ENCODE measurements at regions not wholly inside any gene's neighbourhood (a gene's known extent, or its start where the extent isn't known, plus 50 kb on each side); places are given as distances from the start of the nearest gene placed in this dataset.
A peak's percentile ranks its signal among the peaks of the same experiment; 100 is the strongest.

DNA sequence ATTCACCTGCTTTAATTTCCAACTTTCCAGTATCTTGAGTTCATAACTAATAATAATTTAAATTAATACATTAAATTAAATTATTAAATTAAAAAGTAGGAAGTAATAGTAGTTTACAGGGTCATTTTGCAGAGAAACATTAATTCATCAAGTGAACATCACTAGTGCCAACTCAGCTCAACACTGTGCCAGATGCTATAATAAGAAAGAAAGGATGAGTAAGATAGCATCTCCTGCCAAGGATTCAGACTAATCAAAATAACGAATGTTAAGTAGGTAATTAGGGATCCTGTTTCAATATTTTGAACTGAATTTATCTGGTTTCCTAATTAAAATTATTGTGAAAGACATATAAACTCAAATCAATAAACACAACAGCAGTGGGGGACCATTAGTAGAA is 596.7 kb downstream of the SLC6A15 start:
- DNase-seq (ENCODE audit: low read depth in 4 of 4, low spot score in 3 of 4): no peak

DNA sequence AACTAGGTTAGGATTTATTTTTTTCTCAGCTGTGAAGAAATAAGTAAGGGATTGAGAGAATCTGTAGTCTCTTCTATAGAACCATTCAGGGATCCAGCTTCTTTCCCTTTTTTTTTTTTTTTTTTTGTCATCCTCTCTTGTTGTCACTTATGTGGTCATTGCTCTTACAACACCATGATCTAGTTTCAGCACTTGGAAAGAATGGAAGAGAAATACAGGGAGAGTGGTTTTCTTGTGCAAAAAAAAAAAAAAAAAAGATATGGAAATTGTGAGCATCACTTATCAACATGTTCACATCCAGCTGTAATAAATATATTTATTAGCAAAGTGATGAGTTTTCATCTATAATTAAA is 599.3 kb downstream of the SLC6A15 start:
- DNase-seq (ENCODE audit: low read depth in 4 of 4, low spot score in 3 of 4): no peak

DNA sequence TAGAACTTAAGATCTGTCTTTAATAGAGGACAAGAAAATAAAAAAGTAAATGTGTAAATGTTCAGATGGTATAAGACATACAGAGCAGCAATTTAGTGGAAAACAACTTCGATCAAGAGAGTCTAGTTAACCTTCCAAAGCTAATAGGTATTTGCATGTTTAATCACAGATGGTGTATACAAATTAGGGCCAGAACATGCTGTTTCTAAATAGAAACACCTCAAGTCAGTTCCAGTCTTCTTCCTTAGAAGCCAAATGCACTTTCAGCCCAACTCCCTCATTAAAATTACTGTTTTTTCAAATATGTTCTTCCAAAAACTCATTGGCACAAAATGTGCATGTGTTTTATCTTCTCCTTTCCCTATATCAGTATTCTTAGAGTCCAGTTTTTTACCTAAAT is 604.4 kb downstream of the SLC6A15 start:
- no peak for DNase-seq (ENCODE audit: low read depth in 4 of 4, low spot score in 3 of 4)

DNA sequence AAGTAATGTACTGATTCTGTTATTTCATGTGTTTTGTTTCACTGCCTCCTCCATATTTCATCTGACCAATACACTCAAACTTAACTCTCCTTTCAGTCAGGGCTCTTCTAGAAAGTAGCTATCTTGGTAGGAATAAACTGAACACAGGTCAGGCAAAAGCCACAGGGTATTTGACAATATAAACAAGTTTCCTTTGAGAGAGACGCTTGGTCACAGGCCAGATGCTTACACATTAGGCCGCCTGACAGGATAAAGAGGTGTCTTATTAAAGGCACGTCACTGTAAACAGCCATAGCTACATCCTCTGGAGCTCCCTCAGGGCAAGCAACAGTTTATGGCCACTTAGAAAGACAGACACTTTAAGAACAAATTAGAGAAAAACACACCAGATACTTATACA is 607.5 kb downstream of the SLC6A15 start:
- DNase-seq (ENCODE audit: low read depth in 4 of 4, low spot score in 3 of 4): no peak

DNA sequence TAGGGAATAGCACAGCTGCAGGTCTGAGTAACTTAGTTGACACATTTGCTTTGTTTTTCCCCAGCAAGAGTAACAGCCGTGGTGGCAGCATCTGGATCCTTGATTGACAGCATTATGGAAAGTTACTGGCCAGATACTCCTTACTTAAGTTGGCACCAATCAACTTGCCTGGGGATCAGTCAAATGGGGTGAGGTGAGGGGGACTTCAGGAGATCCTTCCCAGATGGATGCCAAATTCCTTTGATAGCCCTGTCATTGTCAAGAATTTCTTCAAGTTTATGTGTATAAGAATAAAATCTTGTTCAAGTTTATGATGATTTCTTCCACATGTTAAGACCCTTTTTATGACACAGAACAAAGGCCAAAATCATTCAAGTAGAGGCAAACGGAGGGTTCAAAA is 618.4 kb downstream of the SLC6A15 start:
- peak in 3 of 4 donors; percentile 3 to 25 (median 6) for DNase-seq (ENCODE audit: low read depth in 4 of 4, low spot score in 3 of 4)

DNA sequence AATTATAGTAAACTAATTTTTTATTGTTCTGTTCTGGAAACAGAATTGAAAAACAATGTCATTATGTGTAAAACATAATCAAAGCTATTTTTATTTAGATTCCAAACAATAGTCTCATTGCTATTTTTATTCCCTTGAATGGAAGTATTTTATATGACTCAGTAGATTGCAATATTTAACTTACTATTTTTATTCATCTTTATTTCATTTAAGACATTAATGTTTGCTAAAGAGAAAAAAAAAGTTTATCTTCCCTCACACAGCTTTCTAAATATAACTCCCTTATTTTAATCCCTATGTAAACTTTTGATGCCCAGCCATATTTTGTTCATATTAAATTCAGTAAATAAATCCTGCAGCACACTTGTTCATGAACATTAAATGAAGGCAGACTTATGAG is 622.4 kb downstream of the SLC6A15 start:
- DNase-seq (ENCODE audit: low read depth in 4 of 4, low spot score in 3 of 4): no peak

DNA sequence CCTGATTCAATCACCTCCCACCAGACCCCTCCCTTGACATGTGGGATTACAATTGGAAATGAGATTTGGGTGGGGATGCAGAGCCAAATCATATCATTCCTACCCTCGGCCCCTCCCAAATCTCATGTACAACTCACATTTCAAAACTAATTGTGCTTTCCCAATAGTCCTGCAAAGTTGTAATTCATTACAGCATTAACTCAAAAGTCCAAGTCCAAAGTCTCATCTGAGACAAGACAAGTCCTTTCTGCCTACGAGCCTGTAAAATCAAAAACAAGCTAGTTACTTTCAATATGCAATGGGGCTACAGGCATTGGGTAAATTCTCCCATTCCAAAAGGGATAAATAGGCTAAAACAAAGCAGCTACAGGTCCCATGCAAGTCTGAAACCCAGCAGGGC is 634.6 kb downstream of the SLC6A15 start:
- no peak for DNase-seq (ENCODE audit: low read depth in 4 of 4, low spot score in 3 of 4)

DNA sequence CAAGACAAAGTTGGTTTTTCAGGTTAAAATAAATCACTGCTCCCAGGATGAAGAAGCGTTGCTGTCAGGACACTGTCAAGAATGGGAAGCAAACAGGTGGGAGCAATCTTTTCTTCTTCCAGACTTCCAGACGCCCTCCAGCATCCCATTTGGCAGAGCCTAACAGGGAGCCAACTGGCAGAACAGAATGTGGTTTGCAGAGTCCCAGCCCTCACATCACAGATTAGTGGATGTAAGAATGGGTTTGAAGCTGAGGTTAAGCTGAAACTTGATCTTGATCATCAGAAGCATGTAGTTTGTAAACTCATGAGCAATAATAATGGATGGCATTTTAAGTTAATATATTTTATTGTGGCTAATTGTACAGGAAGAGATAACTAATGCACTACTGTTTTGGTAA is 636.4 kb downstream of the SLC6A15 start:
- no peak for DNase-seq (ENCODE audit: low read depth in 4 of 4, low spot score in 3 of 4)

DNA sequence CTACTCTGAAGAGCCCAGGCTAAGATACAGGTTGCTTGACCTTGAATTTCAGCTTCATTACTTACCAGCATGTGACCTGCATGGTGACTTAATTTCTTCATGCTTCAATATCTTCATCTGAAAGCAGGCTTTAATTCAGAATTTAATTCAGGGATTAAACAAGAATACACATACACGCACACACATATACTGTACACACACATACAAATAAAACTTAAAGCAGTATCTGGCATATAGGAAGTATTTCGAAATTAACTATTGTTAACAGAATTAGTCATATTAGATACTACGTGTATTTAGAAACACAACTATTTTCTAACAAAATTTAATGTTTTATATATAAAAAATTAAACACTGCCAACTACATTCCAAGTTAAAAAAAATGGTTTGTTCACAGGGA is 640.3 kb downstream of the SLC6A15 start:
- no peak for DNase-seq (ENCODE audit: low read depth in 4 of 4, low spot score in 3 of 4)

DNA sequence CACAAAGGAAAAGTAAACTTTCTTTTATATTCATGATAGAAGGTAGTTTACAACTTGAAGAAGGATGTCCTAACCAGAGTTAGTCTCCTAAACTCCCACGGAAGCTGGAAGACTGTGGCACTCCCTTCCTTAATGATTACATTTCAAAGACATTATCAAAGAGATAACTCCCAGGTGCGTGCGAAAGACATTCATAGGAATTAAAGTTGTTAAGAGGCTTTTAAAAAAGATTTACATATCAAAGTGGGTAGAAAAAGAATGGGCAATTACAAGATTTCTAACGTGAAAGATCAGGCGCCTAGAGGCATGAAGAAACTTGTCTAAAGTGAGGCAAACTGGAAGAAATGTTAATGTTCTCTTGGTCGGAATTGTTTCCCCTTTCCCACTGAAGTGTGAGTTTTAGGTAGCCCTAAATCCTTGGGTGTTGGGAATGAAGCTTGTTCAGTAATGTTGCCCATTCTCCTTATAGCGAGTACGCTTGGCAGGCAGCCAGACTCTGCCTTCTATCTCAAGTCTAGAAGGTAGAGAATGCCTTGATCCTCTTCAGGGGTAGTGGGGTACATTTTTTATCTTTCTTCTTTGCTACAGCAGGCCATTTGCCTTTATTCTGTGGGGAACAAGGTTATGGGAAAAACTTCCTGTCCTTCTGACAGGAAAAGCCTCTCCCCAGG is 642.0 kb downstream of the SLC6A15 start:
- no peak for DNase-seq (ENCODE audit: low read depth in 4 of 4, low spot score in 3 of 4)

DNA sequence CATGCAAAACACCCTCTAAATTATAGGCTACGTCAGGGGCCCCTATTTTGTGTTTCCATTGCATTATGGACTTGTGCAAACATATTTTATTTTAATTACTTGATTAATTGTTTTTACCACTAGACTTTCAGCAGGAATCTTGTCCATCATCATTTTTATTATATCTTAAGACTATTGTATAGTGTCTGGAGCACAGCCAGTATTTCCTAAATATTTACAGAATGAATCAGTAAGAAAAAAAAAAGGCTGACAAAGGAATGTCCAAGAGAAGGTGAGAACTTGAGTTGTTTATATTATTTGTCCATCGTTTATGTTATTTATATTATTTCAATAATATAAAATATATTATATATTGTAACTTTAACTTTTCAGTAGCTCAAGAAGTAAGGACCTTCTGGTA is 664.7 kb downstream of the SLC6A15 start:
- no peak for DNase-seq (ENCODE audit: low read depth in 4 of 4, low spot score in 3 of 4)

DNA sequence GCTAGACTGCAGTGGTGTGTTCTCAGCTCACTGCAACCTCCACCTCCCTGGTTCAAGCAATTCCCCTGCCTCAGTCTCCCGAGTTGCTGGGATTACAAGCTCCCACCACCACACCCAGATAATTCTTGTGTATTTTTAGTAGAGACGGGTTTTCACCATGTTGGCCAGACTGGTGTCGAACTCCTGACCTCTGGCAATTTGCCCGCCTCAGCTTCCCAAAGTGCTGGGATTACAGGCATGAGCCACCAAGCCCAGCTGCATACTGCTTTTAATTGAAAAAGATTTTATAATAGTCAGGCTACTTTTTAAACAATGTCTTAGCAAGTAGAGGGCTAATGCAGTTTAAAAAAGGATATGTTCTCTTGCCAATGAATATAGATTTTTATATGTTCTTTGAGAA is 668.9 kb downstream of the SLC6A15 start:
- no peak for DNase-seq (ENCODE audit: low read depth in 4 of 4, low spot score in 3 of 4)

DNA sequence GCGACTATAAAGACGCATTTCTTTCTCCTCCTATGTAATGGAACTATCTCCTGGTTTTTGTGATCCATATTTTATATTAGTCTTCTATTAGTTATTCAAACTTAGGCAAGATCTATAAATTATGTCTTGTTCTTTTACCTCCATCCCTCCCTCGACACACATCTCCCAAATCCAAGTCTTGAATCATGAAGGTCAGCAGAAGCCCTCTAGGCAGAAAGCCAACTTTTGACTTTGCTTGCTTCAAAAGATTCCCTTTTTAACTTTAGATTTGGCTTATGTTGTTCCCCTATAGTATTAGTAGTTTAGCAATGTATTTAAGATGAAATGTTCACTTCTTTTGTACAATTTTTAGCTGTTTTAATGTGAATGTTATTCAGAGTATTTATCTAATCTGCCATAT is 689.8 kb downstream of the SLC6A15 start:
- DNase-seq (ENCODE audit: low read depth in 4 of 4, low spot score in 3 of 4): no peak

DNA sequence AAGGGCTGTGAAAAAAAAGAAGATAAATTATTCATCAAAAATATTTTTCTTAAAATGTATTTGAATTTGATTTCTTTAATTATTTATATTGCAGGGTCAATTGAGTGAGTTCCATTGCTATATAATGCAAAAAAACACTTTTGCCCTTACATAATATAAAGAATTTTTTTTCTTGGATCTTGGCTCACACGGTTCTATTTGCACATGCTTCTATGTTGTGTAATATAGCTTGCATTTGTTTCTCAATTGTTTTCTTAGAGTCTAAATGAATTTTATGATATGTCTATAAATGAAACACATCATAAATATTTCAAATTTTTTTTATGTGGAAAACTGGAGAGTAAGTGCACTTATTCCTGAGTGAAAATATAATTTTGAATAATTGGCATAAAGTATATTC is 694.2 kb downstream of the SLC6A15 start:
- no peak for DNase-seq (ENCODE audit: low read depth in 4 of 4, low spot score in 3 of 4)

DNA sequence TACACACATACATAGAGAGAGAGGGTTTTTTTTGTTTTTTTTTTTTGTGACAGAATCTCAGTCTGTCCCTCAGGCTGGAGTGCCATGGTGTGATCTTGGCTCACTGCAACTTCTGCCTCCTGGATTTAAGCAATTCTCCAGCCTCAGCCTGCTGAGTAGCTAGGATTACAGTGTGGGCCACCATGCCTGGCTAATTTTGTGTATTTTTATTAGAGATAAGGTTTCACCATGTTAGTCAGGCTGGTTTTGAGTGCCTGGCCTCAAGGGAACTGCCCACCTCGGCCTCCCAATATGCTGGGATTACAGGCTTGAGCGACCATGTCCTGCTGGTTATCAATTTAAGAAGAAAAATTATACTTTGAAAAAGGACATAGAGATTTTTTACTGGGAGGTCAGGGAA is 710.6 kb downstream of the SLC6A15 start:
- peak in 3 of 4 donors; percentile 0 to 3 (median 1) for DNase-seq (ENCODE audit: low read depth in 4 of 4, low spot score in 3 of 4)

DNA sequence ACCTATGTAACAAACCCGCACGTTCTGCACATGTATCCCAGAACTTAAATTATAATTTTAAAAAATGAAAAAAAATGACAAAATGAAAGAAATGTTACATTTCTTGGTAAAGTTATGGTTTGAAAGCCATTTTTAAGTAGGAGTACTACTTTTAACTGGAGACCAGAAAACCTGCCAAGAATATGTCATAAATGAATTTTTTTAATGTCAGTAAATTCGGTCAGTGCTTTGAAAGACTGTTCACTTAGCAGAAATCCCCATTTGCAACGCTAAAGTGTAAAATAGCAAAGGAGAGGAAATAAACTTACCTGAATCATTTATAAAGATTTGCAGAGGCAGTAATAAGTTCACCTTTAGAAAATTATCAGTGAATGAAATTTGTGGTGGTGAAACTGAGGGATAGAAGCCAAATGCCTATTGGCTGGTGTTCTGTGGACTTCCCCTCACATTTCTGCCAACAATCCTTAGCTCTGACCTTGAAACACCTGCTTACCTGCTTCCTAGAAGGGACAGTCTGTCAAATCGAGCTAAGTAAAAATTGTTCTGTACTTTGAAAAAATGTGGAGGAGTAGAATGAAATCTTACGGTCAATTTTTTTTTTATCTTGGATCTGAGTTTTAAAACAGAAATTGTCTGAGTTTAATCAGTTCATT is 714.2 kb downstream of the SLC6A15 start:
- DNase-seq (ENCODE audit: low read depth in 4 of 4, low spot score in 3 of 4): no peak

DNA sequence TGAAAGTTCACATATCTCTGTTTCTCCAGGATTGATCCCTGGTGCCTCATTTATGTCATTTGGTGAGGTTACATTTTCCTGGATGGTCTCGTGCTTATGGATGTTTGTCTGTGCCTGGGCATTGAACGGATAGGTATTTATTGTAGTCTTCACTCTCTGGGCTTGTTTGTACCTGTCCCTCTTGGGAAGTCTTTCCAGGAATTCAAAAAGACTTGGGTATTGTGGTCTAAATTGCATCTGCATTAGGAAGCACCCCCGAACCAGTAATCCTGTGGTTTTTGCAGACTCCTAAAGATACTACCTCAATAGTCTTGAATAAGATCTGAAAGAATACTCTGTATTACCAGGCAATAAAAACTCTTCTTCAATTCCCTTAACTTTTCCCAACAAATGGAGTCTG is 720.8 kb downstream of the SLC6A15 start:
- no peak for DNase-seq (ENCODE audit: low read depth in 4 of 4, low spot score in 3 of 4)

DNA sequence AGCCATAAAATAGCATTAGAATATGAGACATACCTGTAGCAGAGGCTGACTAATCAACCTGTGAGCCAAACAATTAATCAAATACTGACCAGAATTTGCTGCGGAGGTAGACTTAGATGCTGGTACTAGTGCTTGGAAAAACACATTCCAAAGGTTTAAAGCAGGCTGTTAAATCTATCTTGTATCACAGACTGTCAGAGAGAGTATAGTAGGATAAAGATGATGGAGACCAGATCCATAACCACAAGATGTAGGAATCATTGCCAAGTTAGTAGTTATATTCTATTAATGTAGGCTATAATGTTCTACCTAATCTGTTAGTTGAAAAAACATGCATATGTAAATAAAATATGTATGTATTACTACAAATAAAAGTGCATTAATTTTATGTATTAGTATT is 726.2 kb downstream of the SLC6A15 start:
- no peak for DNase-seq (ENCODE audit: low read depth in 4 of 4, low spot score in 3 of 4)

DNA sequence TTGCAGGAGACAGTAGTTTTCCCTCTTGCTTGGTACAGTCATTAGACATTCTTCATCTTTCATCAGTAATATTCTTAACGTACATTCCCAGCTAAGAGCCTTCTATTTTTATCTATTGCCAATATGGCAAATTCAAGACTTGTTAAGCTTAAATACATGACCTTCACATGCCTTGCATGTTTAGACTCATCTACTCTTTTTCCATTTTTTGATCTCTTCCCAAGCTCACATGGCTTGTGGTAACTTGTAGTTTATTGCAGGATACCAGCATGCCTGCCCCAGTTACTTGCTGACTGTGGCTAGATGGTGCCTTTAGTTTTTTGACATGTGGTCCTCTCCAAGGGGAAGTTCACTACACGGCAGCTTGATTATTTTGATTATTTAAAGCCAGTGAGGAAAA is 729.0 kb downstream of the SLC6A15 start:
- DNase-seq (ENCODE audit: low read depth in 4 of 4, low spot score in 3 of 4): no peak

DNA sequence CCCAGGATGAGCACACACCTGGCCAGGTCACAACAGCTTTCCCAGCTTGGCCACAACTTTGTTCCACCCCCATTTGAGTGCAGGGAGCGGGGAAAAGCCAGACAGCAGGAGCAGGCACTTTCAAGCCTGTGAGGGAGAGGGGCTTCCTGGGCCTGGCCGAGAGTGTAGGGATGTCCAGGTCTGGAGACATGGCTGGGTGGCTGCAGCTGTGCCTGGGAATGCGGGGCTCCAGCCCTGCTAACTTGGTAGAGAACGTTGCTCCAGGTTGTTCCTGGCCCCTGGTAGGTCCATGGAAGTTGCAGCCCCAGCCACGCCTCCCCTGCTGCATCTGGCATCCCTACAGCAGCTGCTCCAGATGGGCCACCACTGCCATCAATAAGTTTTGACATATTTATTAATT is 738.5 kb downstream of the SLC6A15 start:
- DNase-seq (ENCODE audit: low read depth in 4 of 4, low spot score in 3 of 4): no peak

DNA sequence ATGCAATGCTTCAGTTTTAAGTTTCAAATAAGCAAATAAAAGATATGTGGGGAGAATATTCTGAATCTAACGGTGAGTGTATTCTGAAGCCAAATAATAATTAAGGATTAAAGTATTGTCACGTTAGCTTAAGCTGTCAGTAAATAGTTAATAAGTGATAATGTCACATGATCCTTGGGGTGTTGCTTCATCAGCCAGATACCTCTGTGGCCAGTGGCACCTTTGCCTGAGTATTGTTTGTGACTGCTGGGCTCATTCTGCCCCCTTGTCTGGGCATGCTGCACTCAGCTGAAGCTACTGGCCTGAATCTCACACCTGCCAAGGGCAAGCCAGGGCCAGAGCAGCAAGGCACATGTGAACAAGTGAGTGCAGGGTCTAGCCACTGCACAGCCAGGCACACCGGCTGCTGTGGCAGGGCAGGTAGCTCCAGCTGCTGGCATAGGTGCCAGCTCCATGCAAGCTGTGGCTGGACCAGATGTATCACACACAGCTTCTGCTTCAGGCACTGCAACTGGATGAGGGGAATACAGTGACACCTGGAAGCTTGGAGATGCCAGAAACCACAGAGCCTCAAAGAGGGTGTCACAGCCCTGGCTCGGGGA is 739.7 kb downstream of the SLC6A15 start:
- no peak for DNase-seq (ENCODE audit: low read depth in 4 of 4, low spot score in 3 of 4)

DNA sequence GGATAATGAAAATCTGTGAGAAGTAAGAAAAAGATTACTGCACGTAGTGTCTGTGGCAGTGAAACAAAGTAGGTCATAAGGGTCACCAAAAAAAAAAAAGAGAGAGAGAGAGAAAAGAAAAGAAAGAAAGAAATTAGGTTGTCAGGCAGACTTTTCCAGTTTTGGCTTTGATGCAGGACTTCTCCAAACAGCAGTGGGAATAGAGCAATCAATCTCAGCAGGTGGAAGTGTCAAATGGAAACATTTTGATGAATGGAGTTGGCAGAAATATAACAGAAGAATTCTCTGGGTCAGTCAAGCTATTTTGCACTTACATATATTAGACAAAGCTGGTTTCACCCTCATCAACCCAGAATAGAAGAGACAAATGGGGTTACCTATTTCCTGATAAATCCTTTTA is 745.8 kb downstream of the SLC6A15 start:
- DNase-seq (ENCODE audit: low read depth in 4 of 4, low spot score in 3 of 4): no peak
